ENCODE measurements at regions not wholly inside any gene's neighbourhood (a gene's known extent, or its start where the extent isn't known, plus 50 kb on each side); places are given as distances from the start of the nearest gene placed in this dataset.

GRCh38 chr2:220070349-220070748, 442.9 kb downstream of the SLC4A3 start:
- no peak for DNase-seq

- no peak for DNase-seq
Measured at GRCh38 chr2:220071696-220072095, 444.3 kb downstream of the SLC4A3 start.

- DNase-seq, result no peak
Measured at GRCh38 chr2:220072669-220073220, 445.3 kb downstream of the SLC4A3 start.

DNA sequence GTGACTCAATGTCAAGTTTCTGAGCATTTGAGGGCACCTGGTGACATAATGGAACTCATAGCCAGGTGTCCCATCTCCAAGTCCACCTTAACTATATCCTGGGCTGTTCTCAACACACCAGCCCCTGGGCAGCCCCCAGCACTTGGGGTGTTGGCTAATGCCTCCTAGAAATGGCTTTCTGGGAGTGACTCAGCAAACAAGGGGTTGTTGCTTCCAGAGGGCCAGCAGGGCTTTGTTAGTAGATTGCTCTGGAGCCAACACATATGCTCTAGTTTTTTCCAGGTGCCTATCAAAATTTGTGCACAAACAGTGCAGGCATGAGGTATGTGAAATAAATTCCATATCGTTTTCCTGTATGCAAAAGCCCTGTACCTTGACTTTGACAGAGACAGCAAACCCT, 448.4 kb downstream of the SLC4A3 start:
- DNase-seq, result no peak

DNA sequence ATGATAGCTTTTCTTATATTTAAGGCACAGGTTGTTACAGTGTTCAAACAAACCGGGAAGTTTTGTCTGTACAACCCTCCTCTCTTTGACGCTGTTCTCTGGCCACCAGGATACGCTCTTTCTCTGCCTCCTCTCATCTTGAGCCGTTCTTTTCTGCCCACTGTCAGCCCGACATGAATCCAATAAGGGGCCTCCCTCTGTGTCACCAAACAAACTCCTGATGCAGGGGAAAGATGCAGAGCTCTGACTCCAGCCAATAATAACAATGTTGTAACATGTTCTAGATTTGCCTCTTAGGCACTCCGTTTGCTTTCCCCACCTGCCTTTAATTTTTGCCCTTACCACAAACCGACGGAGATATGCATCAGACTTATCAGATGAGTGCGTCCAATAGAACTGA, 449.3 kb downstream of the SLC4A3 start:
- DNase-seq, result peak; percentile 45

- no peak for DNase-seq
Measured at GRCh38 chr2:220077488-220077887, 450.1 kb downstream of the SLC4A3 start.

GRCh38 chr2:220078439-220078838, 451.0 kb downstream of the SLC4A3 start:
- no peak for DNase-seq

GRCh38 chr2:220079595-220079994, 452.2 kb downstream of the SLC4A3 start:
- DNase-seq, result no peak

- no peak for DNase-seq
Measured at GRCh38 chr2:220081171-220081570, 453.7 kb downstream of the SLC4A3 start.

- DNase-seq, result no peak
Measured at GRCh38 chr2:220090050-220090449, 462.6 kb downstream of the SLC4A3 start.

- DNase-seq, result no peak
Measured at GRCh38 chr2:220096406-220096805, 469.0 kb downstream of the SLC4A3 start.

DNA sequence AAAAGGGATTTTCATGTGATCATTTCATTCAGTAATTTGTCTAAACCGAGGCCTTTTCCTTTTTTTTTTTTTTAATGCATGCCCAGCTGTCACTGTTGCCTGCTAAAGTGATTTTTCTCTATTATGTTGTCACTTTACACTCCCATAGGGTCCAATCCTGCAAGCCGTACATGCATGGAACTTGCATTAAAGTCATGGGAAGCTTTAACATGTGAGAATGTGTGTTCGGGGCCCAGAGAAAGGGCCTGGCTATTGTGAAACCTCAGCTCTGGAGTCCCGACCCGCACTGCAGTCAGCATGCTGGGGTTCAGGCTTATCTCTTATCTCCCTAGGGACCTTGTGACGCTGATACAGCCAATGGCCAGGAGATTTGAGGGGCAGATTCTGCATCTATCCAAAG, 474.6 kb downstream of the SLC4A3 start:
- DNase-seq, result peak; percentile 47

- DNase-seq, result no peak
Measured at GRCh38 chr2:220103596-220103995, 476.2 kb downstream of the SLC4A3 start.

GRCh38 chr2:220104871-220105351, 477.5 kb downstream of the SLC4A3 start:
- DNase-seq, result peak; percentile 57

GRCh38 chr2:220106065-220106464, 478.6 kb downstream of the SLC4A3 start:
- no peak for DNase-seq

DNA sequence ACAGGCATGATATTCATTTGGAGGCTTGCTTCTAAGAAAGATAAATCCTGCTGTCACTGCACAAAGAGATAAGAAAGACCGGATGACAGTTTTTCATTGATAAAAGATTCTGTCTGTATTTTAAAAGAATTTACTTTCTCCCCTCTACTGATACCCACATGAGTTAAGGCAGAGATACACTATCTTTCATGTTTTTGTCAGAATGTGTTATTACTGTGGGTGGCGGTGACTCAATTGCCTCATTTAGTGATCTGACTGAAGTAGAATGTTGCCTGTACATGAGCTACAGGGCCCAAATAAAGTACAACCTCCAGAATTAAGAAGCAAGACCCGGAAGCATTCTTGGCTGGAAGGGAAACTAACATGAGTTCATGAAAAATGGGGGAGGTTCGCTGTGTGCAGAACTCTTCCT, 480.0 kb downstream of the SLC4A3 start:
- no peak for DNase-seq

GRCh38 chr2:220114443-220114842, 487.0 kb downstream of the SLC4A3 start:
- DNase-seq, result no peak

GRCh38 chr2:220117025-220117424, 489.6 kb downstream of the SLC4A3 start:
- DNase-seq, result no peak

GRCh38 chr2:220120041-220120440, 492.6 kb downstream of the SLC4A3 start:
- DNase-seq, result no peak

DNA sequence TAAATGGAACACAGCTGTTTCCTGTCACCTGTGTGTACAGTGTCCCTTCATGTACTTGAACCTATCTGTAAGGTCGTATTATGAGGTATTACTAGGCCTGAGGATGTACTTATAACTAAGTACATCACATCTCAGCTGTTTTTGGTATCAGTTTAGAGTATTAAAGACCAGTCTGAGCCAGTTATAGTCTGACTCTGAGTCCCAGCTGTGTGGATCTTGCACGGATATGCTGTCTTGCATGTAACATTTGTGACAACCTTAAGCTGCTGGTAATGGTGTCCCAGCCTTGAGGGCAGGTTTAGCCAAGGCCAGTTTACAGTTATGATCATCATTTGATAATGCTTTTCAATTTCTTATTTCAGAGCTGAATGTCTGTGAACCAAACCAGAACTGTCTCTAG, 496.3 kb downstream of the SLC4A3 start:
- no peak for DNase-seq

DNA sequence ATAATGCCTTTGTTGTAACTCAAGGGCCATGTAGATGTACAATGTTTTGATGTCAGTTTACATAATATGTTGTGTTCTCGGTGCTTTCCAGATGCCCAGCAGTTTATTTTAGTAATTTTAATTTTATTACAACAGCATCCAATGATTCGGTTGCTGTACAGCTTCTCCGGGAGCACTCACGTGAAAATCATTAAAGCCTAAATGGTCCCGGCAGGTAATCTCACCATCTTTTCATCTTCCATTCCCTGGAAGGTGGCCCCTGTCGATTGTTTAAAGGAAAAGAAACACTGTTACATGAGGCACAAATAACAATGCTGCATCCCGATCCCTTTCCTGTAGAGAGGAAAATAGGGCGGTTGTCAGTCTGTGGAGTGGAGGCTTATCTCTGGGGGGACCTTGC, 498.1 kb downstream of the SLC4A3 start:
- DNase-seq, result no peak

GRCh38 chr2:220127311-220127710, 499.9 kb downstream of the SLC4A3 start:
- no peak for DNase-seq

DNA sequence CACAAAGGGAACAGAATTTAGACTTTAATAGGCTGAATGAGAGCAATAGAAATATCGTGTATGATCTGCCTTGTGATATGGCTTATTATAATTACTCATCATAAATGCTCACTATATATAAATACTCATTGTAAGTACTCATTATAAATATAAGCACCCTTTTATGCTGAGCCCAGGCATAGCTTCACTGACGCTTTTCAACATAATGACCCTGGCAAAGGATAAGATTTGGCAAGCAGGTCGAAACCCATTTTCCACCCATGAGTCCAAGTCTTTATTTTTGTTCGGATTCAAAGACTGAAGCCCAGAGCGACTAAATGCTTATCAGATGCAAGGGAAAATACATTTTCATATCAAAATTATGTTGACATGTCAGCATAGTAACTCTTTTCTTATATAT, 500.4 kb downstream of the SLC4A3 start:
- DNase-seq, result no peak

- no peak for DNase-seq
Measured at GRCh38 chr2:220129391-220129790, 502.0 kb downstream of the SLC4A3 start.

GRCh38 chr2:220134756-220135534, 507.5 kb downstream of the SLC4A3 start:
- no peak for DNase-seq
